ENCODE measurements at regions not wholly inside any gene's neighbourhood (a gene's known extent, or its start where the extent isn't known, plus 50 kb on each side); places are given as distances from the start of the nearest gene placed in this dataset.

GRCh38 chr16:6252541-6252940, 1080.1 kb upstream of the RBFOX1 start:
- H3K4me1 ChIP-seq: no peaks in the 10 kb centered on the region
- no peak overlapping the region for H3K27ac ChIP-seq
- no peak for TF ChIP-seq POLR2AphosphoS5 (IDR thresholded peaks at IDR 0.05)
- no peaks in the 10 kb centered on the region for H3K36me3 ChIP-seq
- no peak for ATAC-seq (ENCODE audit: low FRiP score in 2 of 2)
- DNase-seq: no peak
- no peaks in the 10 kb centered on the region for H3K27me3 ChIP-seq
- H3K4me3 ChIP-seq: no peak overlapping the region
- peaks cover 0 to 4% (median 0%) of the 10 kb centered on the region in 4 donors for H3K9me3 ChIP-seq
- WGBS, 2 donors: 65 to 83% methylated on average over 4 of the region's 4 CpGs

- ATAC-seq (ENCODE audit: low FRiP score in 2 of 2) (no peak), DNase-seq (no peak)
- Histone ChIP-seq H3K36me3 (no peaks in the 10 kb centered on the region), H3K27me3 (no peaks in the 10 kb centered on the region), H3K4me1 (no peaks in the 10 kb centered on the region), H3K4me3 (no peak overlapping the region), H3K9me3 (no peaks in the 10 kb centered on the region), H3K27ac (no peak overlapping the region)
- 37 to 58% methylated on average over 3 of the region's 3 CpGs for WGBS, 2 donors
- no peak for TF ChIP-seq POLR2AphosphoS5 (IDR thresholded peaks at IDR 0.05)
Measured at GRCh38 chr16:6250511-6250910, 1082.1 kb upstream of the RBFOX1 start.

- ATAC-seq (ENCODE audit: low FRiP score in 2 of 2): no peak
- Histone ChIP-seq H3K4me1 (no peaks in the 10 kb centered on the region), H3K36me3 (no peaks in the 10 kb centered on the region), H3K27me3 (no peaks in the 10 kb centered on the region), H3K9me3 (no peaks in the 10 kb centered on the region), H3K4me3 (no peak overlapping the region), H3K27ac (no peak overlapping the region)
- TF ChIP-seq CTCF (IDR thresholded peaks at IDR 0.05): no peak
- no peak for TF ChIP-seq POLR2A (IDR thresholded peaks at IDR 0.05)
- no peak for TF ChIP-seq EP300 (IDR thresholded peaks at IDR 0.05)
- TF ChIP-seq POLR2AphosphoS5 (IDR thresholded peaks at IDR 0.05): no peak
- 49 to 60% methylated on average over 4 of the region's 4 CpGs for WGBS, 2 donors
- DNase-seq: no peak
Measured at GRCh38 chr16:6249863-6250262, 1082.8 kb upstream of the RBFOX1 start.

GRCh38 chr16:6248199-6248598, 1084.4 kb upstream of the RBFOX1 start:
- DNase-seq (no peak), ATAC-seq (ENCODE audit: low FRiP score in 2 of 2) (no peak)
- no peaks in the 10 kb centered on the region for H3K27me3 ChIP-seq
- no peak for TF ChIP-seq EP300 (IDR thresholded peaks at IDR 0.05)
- no peak for TF ChIP-seq POLR2AphosphoS5 (IDR thresholded peaks at IDR 0.05)
- no peak for TF ChIP-seq CTCF (IDR thresholded peaks at IDR 0.05)
- TF ChIP-seq POLR2A (IDR thresholded peaks at IDR 0.05): no peak
- WGBS, 2 donors: 63 to 88% methylated on average over 4 of the region's 4 CpGs
- H3K27ac ChIP-seq: no peak overlapping the region
- no peaks in the 10 kb centered on the region for H3K36me3 ChIP-seq
- no peaks in the 10 kb centered on the region for H3K4me1 ChIP-seq
- H3K4me3 ChIP-seq: no peak overlapping the region
- H3K9me3 ChIP-seq: no peaks in the 10 kb centered on the region

GRCh38 chr16:6247775-6248174, 1084.9 kb upstream of the RBFOX1 start:
- Histone ChIP-seq H3K4me1 (no peaks in the 10 kb centered on the region), H3K36me3 (no peaks in the 10 kb centered on the region), H3K9me3 (no peaks in the 10 kb centered on the region), H3K4me3 (no peak overlapping the region), H3K27ac (no peak overlapping the region), H3K27me3 (no peaks in the 10 kb centered on the region)
- TF ChIP-seq EP300 (IDR thresholded peaks at IDR 0.05) (no peak), POLR2A (IDR thresholded peaks at IDR 0.05) (no peak), CTCF (IDR thresholded peaks at IDR 0.05) (no peak), POLR2AphosphoS5 (IDR thresholded peaks at IDR 0.05) (no peak)
- 88 to 92% methylated on average over 4 of the region's 4 CpGs for WGBS, 2 donors
- ATAC-seq (ENCODE audit: low FRiP score in 2 of 2): no peak
- DNase-seq: no peak

- TF ChIP-seq POLR2AphosphoS5 (IDR thresholded peaks at IDR 0.05): no peak
- TF ChIP-seq POLR2A (IDR thresholded peaks at IDR 0.05): no peak
- TF ChIP-seq EP300 (IDR thresholded peaks at IDR 0.05): no peak
- TF ChIP-seq CTCF (IDR thresholded peaks at IDR 0.05): no peak
- WGBS, 2 donors: 69 to 71% methylated on average over 3 of the region's 3 CpGs
- H3K27me3 ChIP-seq: no peaks in the 10 kb centered on the region
- no peaks in the 10 kb centered on the region for H3K9me3 ChIP-seq
- no peaks in the 10 kb centered on the region for H3K4me1 ChIP-seq
- H3K4me3 ChIP-seq: no peak overlapping the region
- DNase-seq: no peak
- no peak for ATAC-seq (ENCODE audit: low FRiP score in 2 of 2)
- no peaks in the 10 kb centered on the region for H3K36me3 ChIP-seq
- no peak overlapping the region for H3K27ac ChIP-seq
Measured at GRCh38 chr16:6247150-6247549, 1085.5 kb upstream of the RBFOX1 start.
